Medulla oblongata (tissue), 1 donor: ENCODE measurements at regions not wholly inside any gene's neighbourhood (a gene's known extent, or its start where the extent isn't known, plus 50 kb on each side); places are given as distances from the start of the nearest gene placed in this dataset.

ENCODE experiments used
- DNase-seq: peaks from one replicate; pipeline ENCODE4 v3.0.0-alpha.2; 2015; ENCODE audit errors: extremely low spot score

GRCh38 chr4:23741681-23742191 is 148.1 kb downstream of the PPARGC1A start:
- no peak for DNase-seq

GRCh38 chr4:23737571-23737970 is 152.3 kb downstream of the PPARGC1A start:
- DNase-seq, result no peak

GRCh38 chr4:23736466-23736865 is 153.4 kb downstream of the PPARGC1A start:
- DNase-seq, result no peak

- DNase-seq, result no peak
These were observed 155.8 kb downstream of the PPARGC1A start for GRCh38 chr4:23734000-23734399.

- DNase-seq, result no peak
These were observed 156.4 kb downstream of the PPARGC1A start for GRCh38 chr4:23733476-23733875.

- no peak for DNase-seq
These were observed 158.8 kb downstream of the PPARGC1A start for GRCh38 chr4:23730998-23731397.

- no peak for DNase-seq
These were observed 160.9 kb downstream of the PPARGC1A start for GRCh38 chr4:23728971-23729370.

GRCh38 chr4:23728393-23728792 is 161.5 kb downstream of the PPARGC1A start:
- DNase-seq, result no peak

- no peak for DNase-seq
These were observed 169.3 kb downstream of the PPARGC1A start for GRCh38 chr4:23720556-23720955.

GRCh38 chr4:23718435-23718834 is 171.4 kb downstream of the PPARGC1A start:
- no peak for DNase-seq

GRCh38 chr4:23717528-23718248 is 172.2 kb downstream of the PPARGC1A start:
- no peak for DNase-seq

- no peak for DNase-seq
These were observed 179.5 kb downstream of the PPARGC1A start for GRCh38 chr4:23710298-23710697.

- no peak for DNase-seq
These were observed 182.2 kb downstream of the PPARGC1A start for GRCh38 chr4:23707652-23708026.

GRCh38 chr4:23706972-23707651 is 182.7 kb downstream of the PPARGC1A start:
- DNase-seq, result no peak

GRCh38 chr4:23700197-23700596 is 189.7 kb downstream of the PPARGC1A start:
- no peak for DNase-seq

- no peak for DNase-seq
These were observed 192.1 kb downstream of the PPARGC1A start for GRCh38 chr4:23697722-23698121.

- DNase-seq, result no peak
These were observed 192.8 kb downstream of the PPARGC1A start for GRCh38 chr4:23697001-23697528.

- DNase-seq, result no peak
These were observed 203.5 kb downstream of the PPARGC1A start for GRCh38 chr4:23686169-23686897.

GRCh38 chr4:23685471-23685870 is 204.4 kb downstream of the PPARGC1A start:
- DNase-seq, result no peak

- no peak for DNase-seq
These were observed 209.0 kb downstream of the PPARGC1A start for GRCh38 chr4:23680671-23681518.

GRCh38 chr4:23674694-23675093 is 215.2 kb downstream of the PPARGC1A start:
- DNase-seq, result no peak
